OCI-LY7 (cell line): ENCODE measurements at regions not wholly inside any gene's neighbourhood (a gene's known extent, or its start where the extent isn't known, plus 50 kb on each side); places are given as distances from the start of the nearest gene placed in this dataset.

Experiments
- BruUV-seq: library from RNA; stranded (reverse); fragments of 400-500 nt; replicated peaks from 2 replicates; lab custom pipeline; 2021; lab: Mats Ljungman, UMichigan
- CTCF ChIA-PET: fragments of 300-600 bp; sonication (Branson Sonifier 250); formaldehyde crosslinking; loops from one replicate; lab custom pipeline; 2022; ENCODE audit warnings: antibody characterized with exemption; ENCODE audit not compliant: unreplicated experiment; lab: Charles Lee
- POLR2A ChIA-PET: fragments of 300-600 bp; sonication (Branson Sonifier 250); formaldehyde crosslinking; loops from one replicate; lab custom pipeline; 2022; ENCODE audit warnings: antibody characterized with exemption; lab: Charles Lee
- DNase-seq: peaks from one replicate; pipeline ENCODE4 v3.0.0-alpha.2; 2015; ENCODE audit warnings: low spot score
- H2AFZ ChIP-seq: fragments of 200-600 bp; sonication (generic), shearing (Covaris generic); 2 replicates; pipeline ENCODE4 v1.6.1; 2014; ENCODE audit warnings: mild to moderate bottlenecking, antibody characterized with exemption, low read length, moderate library complexity
- H3K27ac ChIP-seq: fragments of 200-600 bp; sonication (generic); 2 replicates; pipeline ENCODE4 v1.5.1; 2014; ENCODE audit warnings: mixed run types, low read depth, mild to moderate bottlenecking, moderate library complexity, low read length, inconsistent platforms; ENCODE audit not compliant: poor library complexity, severe bottlenecking
- H3K36me3 ChIP-seq: fragments of 200-600 bp; sonication (generic); 2 replicates; pipeline ENCODE4 v1.6.1; 2014; ENCODE audit warnings: mild to moderate bottlenecking, antibody characterized with exemption, low read length, moderate library complexity, mixed read lengths; ENCODE audit not compliant: insufficient read depth
- H3K4me1 ChIP-seq: fragments of 200-600 bp; sonication (generic); 2 replicates; pipeline ENCODE4 v1.5.1; 2014; ENCODE audit warnings: mild to moderate bottlenecking, low read length; ENCODE audit not compliant: insufficient read depth, poor library complexity, severe bottlenecking
- H3K4me2 ChIP-seq: fragments of 200-600 bp; sonication (generic); 2 replicates; pipeline ENCODE4 v1.6.1; 2014; ENCODE audit warnings: mild to moderate bottlenecking, low read length
- H3K4me3 ChIP-seq: fragments of 200-600 bp; sonication (generic); 2 replicates; pipeline ENCODE4 v1.5.1; 2014; ENCODE audit warnings: mild to moderate bottlenecking, low read depth, low read length; ENCODE audit not compliant: poor library complexity, severe bottlenecking
- H3K79me2 ChIP-seq: fragments of 200-600 bp; sonication (generic); 2 replicates; pipeline ENCODE4 v1.6.1; 2016; ENCODE audit warnings: low read depth, mild to moderate bottlenecking, low read length, moderate library complexity, mixed read lengths; ENCODE audit not compliant: insufficient read depth
- H3K9me2 ChIP-seq: fragments of 200-600 bp; sonication (generic); 2 replicates; pipeline ENCODE4 v1.6.1; 2016; ENCODE audit warnings: mild to moderate bottlenecking, low read length, mixed read lengths; ENCODE audit not compliant: insufficient read depth
- H3K9me3 ChIP-seq: fragments of 200-600 bp; sonication (generic); 2 replicates; pipeline ENCODE4 v1.6.1; 2014; ENCODE audit warnings: mild to moderate bottlenecking, mixed run types, low read length, mixed read lengths
- H4K20me1 ChIP-seq: fragments of 200-600 bp; sonication (generic); 2 replicates; pipeline ENCODE4 v1.6.1; 2014; ENCODE audit warnings: mild to moderate bottlenecking, antibody characterized with exemption, low read length, moderate library complexity, mixed read lengths; ENCODE audit not compliant: insufficient read depth
- CTCF ChIP-seq: fragments of 200-600 bp; sonication (generic); conservative IDR thresholded peaks from 2 replicates; pipeline ENCODE4 v1.5.1; 2014; ENCODE audit warnings: mild to moderate bottlenecking, antibody characterized with exemption, low read length, moderate library complexity, mixed read lengths
- EZH2phosphoT487 ChIP-seq: fragments of 200-600 bp; sonication (generic); IDR thresholded peaks from 2 replicates; pipeline ENCODE4 v1.6.1; 2018; ENCODE audit warnings: low read depth, borderline replicate concordance, mild to moderate bottlenecking, mixed run types, antibody characterized with exemption, low read length, moderate library complexity, mixed read lengths
- intact Hi-C: fragments of 100-400 bp; cut with micrococcal nuclease; formaldehyde crosslinking; loops from one replicate; pipeline ENCODE4 v1.10.0; 2022; ENCODE audit not compliant: unreplicated experiment

- no peak overlapping the region for H3K27ac ChIP-seq
- H3K9me2 ChIP-seq, result no peaks in the 10 kb centered on the region
- ChIA-PET CTCF (no interaction called here), POLR2A (no interaction called here)
- no peak overlapping the region for H2AFZ ChIP-seq
- no peaks in the 10 kb centered on the region for H4K20me1 ChIP-seq
- no TSS peak for BruUV-seq
- intact Hi-C loops, result no loop called here
- no peaks in the 10 kb centered on the region for H3K36me3 ChIP-seq
- no peak for DNase-seq
- no peaks in the 10 kb centered on the region for H3K79me2 ChIP-seq
- no peak for TF ChIP-seq CTCF
- no peak for TF ChIP-seq EZH2phosphoT487
- no peaks in the 10 kb centered on the region for H3K4me1 ChIP-seq
- H3K4me3 ChIP-seq, result no peak overlapping the region
- no peak overlapping the region for H3K4me2 ChIP-seq
- no peaks in the 10 kb centered on the region for H3K9me3 ChIP-seq
Measured at GRCh38 chr3:35276568-35276967, 362.8 kb upstream of the ARPP21 start.

GRCh38 chr3:35291471-35292236 is 347.7 kb upstream of the ARPP21 start:
- Histone ChIP-seq H2AFZ (no peak overlapping the region), H3K4me1 (no peaks in the 10 kb centered on the region), H3K9me2 (no peaks in the 10 kb centered on the region), H3K79me2 (no peaks in the 10 kb centered on the region), H3K27ac (no peak overlapping the region), H3K4me2 (no peak overlapping the region), H3K9me3 (no peaks in the 10 kb centered on the region), H3K36me3 (no peaks in the 10 kb centered on the region), H4K20me1 (no peaks in the 10 kb centered on the region), H3K4me3 (no peak overlapping the region)
- ChIA-PET CTCF (no interaction called here), POLR2A (no interaction called here)
- no peak for DNase-seq
- TF ChIP-seq EZH2phosphoT487, result no peak
- TF ChIP-seq CTCF, result no peak
- intact Hi-C loops, result no loop called here
- no TSS peak for BruUV-seq

- Histone ChIP-seq H3K79me2 (no peaks in the 10 kb centered on the region), H4K20me1 (no peaks in the 10 kb centered on the region), H3K9me2 (no peaks in the 10 kb centered on the region), H3K4me3 (no peak overlapping the region), H3K4me2 (no peak overlapping the region), H3K9me3 (no peaks in the 10 kb centered on the region), H2AFZ (no peak overlapping the region), H3K27ac (no peak overlapping the region), H3K36me3 (no peaks in the 10 kb centered on the region), H3K4me1 (no peaks in the 10 kb centered on the region)
- POLR2A ChIA-PET, result no interaction called here
- BruUV-seq, result no TSS peak
- CTCF ChIA-PET, result no interaction called here
- intact Hi-C loops, result no loop called here
- no peak for DNase-seq
- TF ChIP-seq CTCF (no peak), EZH2phosphoT487 (no peak)
Measured at GRCh38 chr3:35292568-35292967, 346.8 kb upstream of the ARPP21 start.
